ENCODE measurements at regions not wholly inside any gene's neighbourhood (a gene's known extent, or its start where the extent isn't known, plus 50 kb on each side); places are given as distances from the start of the nearest gene placed in this dataset.

- TF ChIP-seq CTCF (IDR thresholded peaks at IDR 0.05) (no peak), POLR2AphosphoS5 (IDR thresholded peaks at IDR 0.05) (no peak), POLR2A (IDR thresholded peaks at IDR 0.05) (no peak)
Observed at GRCh38 chr5:26674846-26675245, 363.5 kb downstream of the CDH9 start.

Data from sigmoid colon (tissue), 4 donors.